ENCODE measurements at regions not wholly inside any gene's neighbourhood (a gene's known extent, or its start where the extent isn't known, plus 50 kb on each side); places are given as distances from the start of the nearest gene placed in this dataset.

GRCh38 chrX:115966920-115967319 lies 203.6 kb upstream of the AGTR2 start:
- TF ChIP-seq CTCF (conservative IDR thresholded peaks at IDR 0.05): no peak
- no peak for TF ChIP-seq ZFX (IDR thresholded peaks at IDR 0.05)
